ENCODE measurements at regions not wholly inside any gene's neighbourhood (a gene's known extent, or its start where the extent isn't known, plus 50 kb on each side); places are given as distances from the start of the nearest gene placed in this dataset.
A peak's percentile ranks its signal among the peaks of the same experiment; 100 is the strongest.

DNA sequence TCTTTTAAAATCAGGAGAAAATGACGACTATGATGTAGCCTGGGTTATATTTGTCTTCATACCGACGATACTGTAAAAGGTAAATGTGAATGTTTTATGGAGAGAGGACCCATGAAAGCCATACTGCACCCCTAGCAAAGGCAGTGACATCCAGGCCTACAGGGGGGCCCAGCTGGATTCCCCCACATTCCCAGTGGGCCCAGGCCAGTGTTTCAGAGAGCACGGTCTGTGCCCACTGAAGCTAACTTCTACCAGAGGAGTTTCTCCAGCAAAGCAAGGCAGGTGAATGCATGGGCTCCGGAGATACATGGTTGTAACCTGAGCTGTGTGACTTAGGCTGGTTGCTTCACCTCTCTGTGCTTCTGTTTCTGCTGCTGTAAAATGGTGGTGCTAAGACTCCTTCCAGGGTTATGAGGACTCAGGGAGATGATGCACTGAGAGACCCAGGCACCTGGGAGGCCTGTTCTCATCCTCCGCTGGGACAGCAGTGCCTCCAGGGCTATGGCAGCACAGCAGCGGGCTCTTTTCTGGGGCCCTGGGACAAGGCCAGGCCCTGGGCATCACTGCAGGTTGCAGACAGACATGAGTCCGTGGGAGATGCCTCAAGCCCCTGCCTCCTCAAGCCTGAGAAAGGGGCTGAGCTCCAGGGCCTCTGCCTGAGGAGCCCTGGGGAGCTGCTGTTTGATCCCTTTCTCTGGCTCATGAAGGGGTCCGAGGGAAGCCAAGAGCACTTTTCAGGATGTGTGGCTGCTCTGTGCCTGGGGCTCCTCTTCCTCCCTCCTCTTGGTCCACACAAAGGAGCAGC, 73.7 kb downstream of the SERPINA3 start:
- TF ChIP-seq, protein P1, sequence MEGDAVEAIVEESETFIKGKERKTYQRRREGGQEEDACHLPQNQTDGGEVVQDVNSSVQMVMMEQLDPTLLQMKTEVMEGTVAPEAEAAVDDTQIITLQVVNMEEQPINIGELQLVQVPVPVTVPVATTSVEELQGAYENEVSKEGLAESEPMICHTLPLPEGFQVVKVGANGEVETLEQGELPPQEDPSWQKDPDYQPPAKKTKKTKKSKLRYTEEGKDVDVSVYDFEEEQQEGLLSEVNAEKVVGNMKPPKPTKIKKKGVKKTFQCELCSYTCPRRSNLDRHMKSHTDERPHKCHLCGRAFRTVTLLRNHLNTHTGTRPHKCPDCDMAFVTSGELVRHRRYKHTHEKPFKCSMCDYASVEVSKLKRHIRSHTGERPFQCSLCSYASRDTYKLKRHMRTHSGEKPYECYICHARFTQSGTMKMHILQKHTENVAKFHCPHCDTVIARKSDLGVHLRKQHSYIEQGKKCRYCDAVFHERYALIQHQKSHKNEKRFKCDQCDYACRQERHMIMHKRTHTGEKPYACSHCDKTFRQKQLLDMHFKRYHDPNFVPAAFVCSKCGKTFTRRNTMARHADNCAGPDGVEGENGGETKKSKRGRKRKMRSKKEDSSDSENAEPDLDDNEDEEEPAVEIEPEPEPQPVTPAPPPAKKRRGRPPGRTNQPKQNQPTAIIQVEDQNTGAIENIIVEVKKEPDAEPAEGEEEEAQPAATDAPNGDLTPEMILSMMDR (IDR thresholded peaks at IDR 0.05; ENCODE audit: insufficient read depth, low read length) = no peak
- no peak overlapping the region for H3K4me3 ChIP-seq (ENCODE audit: low read depth, low read length)
- no peak for DNase-seq (ENCODE audit: low read depth)

DNA sequence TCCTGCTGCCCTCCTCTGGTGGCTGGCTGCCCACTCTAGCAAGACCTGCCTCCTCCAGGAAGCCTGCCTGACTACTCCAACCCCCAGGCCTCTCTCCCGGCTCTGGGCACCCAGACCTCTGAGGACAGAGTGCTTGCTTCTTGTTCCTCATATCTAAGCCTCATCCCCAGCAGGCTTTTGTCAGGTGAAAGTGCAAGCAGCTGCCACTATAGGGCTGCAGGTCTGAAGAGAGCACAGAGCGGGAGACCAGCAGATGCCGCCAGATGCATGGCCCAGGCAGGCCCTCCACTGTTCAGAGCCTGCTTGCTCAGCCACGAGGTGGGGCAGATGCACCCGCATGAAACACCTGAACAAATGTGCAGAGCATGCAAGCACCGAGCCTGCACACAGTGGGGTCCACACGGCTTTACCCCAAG, 73.0 kb downstream of the SERPINA3 start:
- H3K4me3 ChIP-seq (ENCODE audit: low read depth, low read length) = no peak overlapping the region
- TF ChIP-seq, protein P1 (IDR thresholded peaks at IDR 0.05; ENCODE audit: insufficient read depth, low read length) = no peak
- no peak for DNase-seq (ENCODE audit: low read depth)

DNA sequence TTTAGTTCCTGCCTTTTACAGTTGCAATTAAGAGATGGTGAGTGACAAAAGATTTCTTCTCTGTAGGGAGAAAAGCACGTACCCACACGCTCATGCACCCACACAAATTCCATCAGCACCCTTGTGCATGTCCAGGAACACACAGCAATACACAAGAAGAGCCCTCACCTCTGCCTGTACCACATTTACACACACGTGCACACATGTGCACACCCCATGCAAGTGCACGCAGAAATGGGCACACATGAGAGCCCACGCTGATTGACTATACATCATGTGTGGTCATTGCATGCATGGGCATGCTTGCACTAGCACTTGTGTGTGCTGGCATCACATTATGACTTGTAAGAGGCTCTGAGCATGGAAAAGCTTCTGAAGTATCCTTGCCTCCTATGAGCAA, 70.5 kb downstream of the SERPINA3 start:
- TF ChIP-seq, protein P1 (IDR thresholded peaks at IDR 0.05; ENCODE audit: insufficient read depth, low read length) = no peak
- no peak overlapping the region for H3K4me3 ChIP-seq (ENCODE audit: low read depth, low read length)
- DNase-seq (ENCODE audit: low read depth) = no peak

DNA sequence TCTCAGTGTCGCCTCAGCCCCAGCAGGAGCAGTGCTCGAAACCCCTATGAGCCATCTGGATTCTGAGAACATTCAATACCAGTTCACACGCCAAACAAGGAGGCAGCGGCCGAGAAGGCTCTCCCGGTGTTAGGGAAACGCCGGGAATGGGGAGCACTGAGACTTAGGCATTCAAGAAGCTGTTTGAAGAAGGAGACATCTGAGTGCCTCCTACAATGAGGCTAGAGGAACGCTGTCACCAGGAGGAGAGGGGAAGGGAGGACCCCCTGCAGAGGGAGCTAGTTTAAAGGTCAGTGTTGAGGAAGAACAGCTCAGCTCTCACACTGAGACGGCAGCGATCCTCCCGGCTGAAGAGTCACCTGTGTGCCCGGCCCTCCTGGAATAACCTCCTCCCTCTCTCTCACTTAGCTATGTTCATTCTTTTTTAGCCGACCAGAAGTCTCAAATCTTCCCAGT, 69.9 kb downstream of the SERPINA3 start:
- TF ChIP-seq, protein P1 (IDR thresholded peaks at IDR 0.05; ENCODE audit: insufficient read depth, low read length) = no peak
- no peak for DNase-seq (ENCODE audit: low read depth)

DNA sequence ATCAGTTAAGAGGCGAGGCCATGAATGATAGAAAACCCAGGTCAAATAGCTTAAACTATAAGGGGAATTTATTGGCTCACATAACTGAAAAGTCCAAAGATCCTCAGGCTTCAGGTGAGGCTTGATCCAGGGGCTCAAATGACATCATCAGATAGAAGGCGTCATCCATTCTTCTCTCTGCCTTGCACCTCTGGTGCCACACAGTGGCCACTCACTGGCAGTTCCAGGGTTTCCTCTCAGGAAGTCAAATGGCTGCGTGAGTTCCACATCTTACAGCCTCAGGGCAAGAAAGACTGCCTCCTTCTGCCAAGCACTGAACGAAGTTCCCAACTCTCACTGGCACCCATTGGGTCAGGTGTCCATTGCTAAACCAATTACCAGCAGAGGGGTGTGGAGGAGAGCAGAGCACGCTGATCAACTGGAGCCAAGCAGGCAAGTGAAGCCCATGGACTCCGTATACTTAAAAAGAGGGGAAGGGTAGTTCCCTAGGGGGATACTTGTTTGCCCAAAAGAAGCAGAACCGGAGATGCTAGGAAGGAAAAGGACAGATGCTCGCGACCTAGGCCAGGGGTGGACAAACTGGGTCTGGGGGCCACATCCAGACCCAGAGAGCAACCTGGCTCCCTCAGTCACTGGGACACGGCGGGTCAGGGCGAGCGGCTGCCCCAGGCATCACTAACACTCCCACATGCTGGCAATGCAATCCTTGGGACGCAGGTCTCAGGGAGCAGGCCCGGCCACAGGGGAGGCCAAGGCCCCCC, 69.3 kb downstream of the SERPINA3 start:
- DNase-seq (ENCODE audit: low read depth) = peak; percentile 53
- TF ChIP-seq, protein P1 (IDR thresholded peaks at IDR 0.05; ENCODE audit: insufficient read depth, low read length) = peak; percentile 71
- no peak overlapping the region for H3K4me3 ChIP-seq (ENCODE audit: low read depth, low read length)

More for the DNA sequence above, 69.9 kb downstream of the SERPINA3 start:
- H3K4me3 ChIP-seq (ENCODE audit: low read depth, low read length) = no peak overlapping the region

DNA sequence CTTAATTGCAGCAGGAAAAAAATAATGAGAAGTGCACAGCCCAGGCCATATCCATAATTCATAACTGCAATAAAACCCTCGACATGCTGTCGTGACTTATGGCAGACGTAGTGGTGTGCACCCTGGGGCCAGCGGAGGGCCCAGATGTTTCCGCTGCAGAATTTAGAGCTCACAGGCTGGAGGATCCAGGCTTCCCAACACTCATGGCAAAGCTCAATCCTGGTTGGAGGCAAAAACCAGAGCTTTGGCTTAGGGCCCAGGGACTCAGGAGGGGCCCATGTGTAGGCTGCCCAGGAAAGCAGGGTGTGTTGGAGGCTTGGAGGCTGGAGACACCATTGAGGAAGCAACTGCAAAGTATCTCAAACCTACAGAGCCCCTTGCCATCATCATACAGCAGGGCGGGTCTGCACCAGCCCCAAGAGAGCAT, 68.7 kb downstream of the SERPINA3 start:
- DNase-seq (ENCODE audit: low read depth) = no peak
- TF ChIP-seq, protein P1 (IDR thresholded peaks at IDR 0.05; ENCODE audit: insufficient read depth, low read length) = no peak
- no peak overlapping the region for H3K4me3 ChIP-seq (ENCODE audit: low read depth, low read length)

Measured in fibroblast of the aortic adventitia (primary cell).